ENCODE measurements at regions not wholly inside any gene's neighbourhood (a gene's known extent, or its start where the extent isn't known, plus 50 kb on each side); places are given as distances from the start of the nearest gene placed in this dataset.

- FAIRE-seq (no peak), ATAC-seq (no peak), DNase-seq (ENCODE audit: low spot score) (no peak)
- Histone ChIP-seq H3K36me3 (replicated peaks in 1 of 2; ENCODE audit: control insufficient read depth in 1 of 2, insufficient read depth in 2 of 2, low read length in 2 of 2) (no peaks in the 10 kb centered on the region), H3K9me3 (ENCODE audit: low read length) (no peaks in the 10 kb centered on the region; the same call in 1 of the 2 replicates), H3K4me2 (ENCODE audit: low read depth, low read length) (no peak overlapping the region), H2AFZ (ENCODE audit: low read length) (no peak overlapping the region), H4K20me1 (ENCODE audit: insufficient read depth, low read length) (no peaks in the 10 kb centered on the region), H3K4me3 (replicated peaks in 1 of 3; ENCODE audit: insufficient read depth in 1 of 3, low read depth in 2 of 3, low read length in 3 of 3) (no peak overlapping the region), H3K27me3 (ENCODE audit: control insufficient read depth in 1 of 2, insufficient read depth in 2 of 2, low read length in 2 of 2) (no peaks in the 10 kb centered on the region), H3K4me1 (ENCODE audit: insufficient read depth, low read length) (no peaks in the 10 kb centered on the region), H3K79me2 (ENCODE audit: insufficient read depth, low read length) (no peaks in the 10 kb centered on the region), H3K9ac (ENCODE audit: insufficient read depth, low read depth, low read length) (no peak overlapping the region), H3K27ac (ENCODE audit: extremely low read length, insufficient read depth, low read length) (no peak overlapping the region)
- intact Hi-C loops (cut with micrococcal nuclease; ENCODE audit: unreplicated experiment) = no loop called here
- TF ChIP-seq ZBTB49 (CRISPR knock-in tag; IDR thresholded peaks at IDR 0.05; ENCODE audit: borderline replicate concordance) (no peak), ZNF75D (CRISPR knock-in tag; IDR thresholded peaks at IDR 0.05; ENCODE audit: borderline replicate concordance) (no peak), ZNF337 (CRISPR knock-in tag; IDR thresholded peaks at IDR 0.05; ENCODE audit: borderline replicate concordance, low read depth) (no peak), MIXL1 (CRISPR knock-in tag; IDR thresholded peaks at IDR 0.05) (no peak), ZKSCAN1 (IDR thresholded peaks at IDR 0.05; ENCODE audit: low read length) (no peak), PRDM15 (CRISPR knock-in tag; IDR thresholded peaks at IDR 0.05) (no peak), CBFB (CRISPR knock-in tag; IDR thresholded peaks at IDR 0.05) (no peak), ZNF451 (CRISPR knock-in tag; IDR thresholded peaks at IDR 0.05) (no peak), ZBTB7A (CRISPR knock-in tag; IDR thresholded peaks at IDR 0.05) (no peak), NR2F6 (IDR thresholded peaks at IDR 0.05) (no peak), NR2F6 (CRISPR knock-in tag; IDR thresholded peaks at IDR 0.05) (no peak), RAD21 (CRISPR knock-in tag; IDR thresholded peaks at IDR 0.05) (no peak), PBX2 (CRISPR knock-in tag; IDR thresholded peaks at IDR 0.05) (no peak), REL (CRISPR knock-in tag; conservative IDR thresholded peaks at IDR 0.05) (no peak), ZNF253 (CRISPR knock-in tag; IDR thresholded peaks at IDR 0.05; ENCODE audit: borderline replicate concordance) (no peak)
- ChIA-PET CTCF (ENCODE audit: low intra/inter-chr PET ratio, low total read pairs) (no interaction called here), POLR2A (no interaction called here)
- in situ Hi-C loops (cut with HindIII; ENCODE audit: extremely low pct_ligation_motif_present, low pct_unique_long_range_greater_than_20kb) = no loop called here
- 75% methylated on average over 2 of the region's 2 CpGs for WGBS (ENCODE audit: low lambda C conversion rate)
- BruUV-seq (replicated peaks) = no TSS peak
Measured at GRCh38 chr18:45168866-45169600, 446.2 kb upstream of the SLC14A2 start.
